ENCODE measurements at regions not wholly inside any gene's neighbourhood (a gene's known extent, or its start where the extent isn't known, plus 50 kb on each side); places are given as distances from the start of the nearest gene placed in this dataset.

DNA sequence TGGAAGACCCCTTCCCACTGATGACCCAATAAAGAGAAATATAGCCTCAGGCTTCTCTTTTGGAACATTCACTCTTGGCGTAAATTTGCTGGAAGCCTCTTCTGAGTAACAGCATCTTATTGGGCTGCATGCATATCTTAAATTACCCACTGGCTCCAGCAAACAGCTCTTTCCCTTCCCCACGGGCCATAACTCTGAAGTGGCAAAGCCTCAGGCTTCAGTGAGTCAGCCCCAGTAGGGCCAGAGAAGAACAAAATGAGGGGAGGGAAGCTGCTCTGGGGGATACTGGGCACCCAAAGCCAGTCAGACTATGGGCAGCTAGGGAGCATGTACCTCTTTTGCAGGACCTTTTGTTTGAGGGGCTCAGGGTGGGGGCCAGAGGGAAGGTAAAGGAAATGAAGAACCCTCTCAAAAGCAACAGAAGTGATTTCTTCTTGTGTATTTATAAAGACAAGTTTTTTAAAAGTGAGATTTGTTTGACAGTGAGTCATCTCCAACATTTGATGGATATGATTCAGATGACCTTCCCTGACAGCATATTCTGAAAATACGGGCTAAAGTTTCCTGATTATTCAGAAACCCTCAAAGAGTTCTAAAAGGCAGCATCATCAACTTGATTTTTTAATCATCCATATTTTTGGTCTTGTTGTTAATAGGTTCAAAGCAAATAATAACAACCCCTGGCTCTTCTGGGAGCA lies 203.4 kb downstream of the KIF18A start:
- DNase-seq, result no peak

- DNase-seq, result no peak
Measured at GRCh38 chr11:27902981-27903624, 202.8 kb upstream of the BDNF start.

GRCh38 chr11:27898166-27898565 lies 197.9 kb upstream of the BDNF start:
- DNase-seq, result no peak

DNA sequence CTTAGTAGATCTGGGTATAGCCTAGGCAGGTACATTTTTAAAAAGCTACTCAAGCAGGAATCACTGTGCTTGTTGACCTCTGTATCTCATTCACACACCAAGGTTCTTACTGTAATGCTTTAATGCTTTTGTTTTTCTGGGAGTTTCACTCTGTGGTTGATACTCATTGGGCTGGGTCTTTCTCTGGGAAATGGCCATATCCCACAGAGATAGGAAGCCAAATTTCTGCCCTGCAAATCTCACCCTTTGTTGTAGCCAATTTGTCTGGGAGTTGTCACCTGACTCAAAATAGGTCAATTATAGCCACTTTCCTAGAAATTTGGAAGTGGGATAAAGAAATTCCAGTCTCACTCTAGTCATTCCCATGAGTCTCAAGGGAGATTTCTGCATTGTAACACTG lies 195.8 kb upstream of the BDNF start:
- DNase-seq, result no peak

DNA sequence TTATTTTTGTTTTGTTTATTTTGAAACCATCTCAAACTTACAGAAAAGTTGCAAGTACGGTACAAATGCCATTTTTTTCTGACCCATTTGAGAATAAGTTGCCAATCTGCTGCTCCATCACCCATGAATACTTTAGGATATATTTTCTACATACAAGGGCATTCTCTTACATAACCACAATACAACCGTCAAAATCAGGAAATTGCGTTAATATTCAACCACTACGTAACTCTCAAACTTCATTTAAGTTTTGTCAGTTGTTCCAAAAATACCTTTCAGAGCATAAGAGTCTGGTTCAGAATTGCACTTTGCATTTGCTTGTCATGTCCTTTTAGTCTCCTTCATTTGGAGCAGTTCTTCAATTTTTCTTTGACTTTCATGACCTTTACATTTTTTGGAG lies 194.3 kb upstream of the BDNF start:
- no peak for DNase-seq

- DNase-seq, result no peak
Measured at GRCh38 chr11:27886857-27887256, 186.6 kb upstream of the BDNF start.

DNA sequence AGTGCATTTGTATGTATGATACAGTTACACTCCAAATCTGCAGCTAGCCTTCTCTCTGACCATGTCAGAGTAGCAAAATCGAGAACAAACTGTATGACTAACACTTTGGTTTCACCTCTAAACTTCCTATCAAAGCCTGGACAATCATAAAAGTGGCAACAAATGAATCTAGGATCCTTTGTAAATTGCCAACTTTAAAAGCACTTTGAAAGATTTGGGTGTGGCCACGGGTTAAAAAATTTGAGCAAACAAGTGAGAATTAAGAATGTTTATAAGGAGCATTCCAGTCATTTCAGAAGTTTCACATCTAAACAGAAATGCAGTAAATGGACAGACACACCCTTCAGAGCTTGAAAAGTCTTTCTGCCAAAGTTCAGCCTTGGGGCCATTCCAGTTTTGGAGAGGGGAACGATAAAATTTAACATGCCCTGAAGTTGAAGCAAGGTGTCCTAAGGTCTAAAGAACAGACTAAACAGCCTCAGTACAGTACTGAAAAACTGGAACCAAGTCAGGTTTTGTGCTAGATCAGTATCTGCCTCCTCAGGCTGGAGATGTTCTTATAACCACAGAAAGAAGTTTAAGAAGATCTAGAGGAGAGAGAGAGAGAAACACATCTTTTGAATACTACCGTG lies 181.9 kb upstream of the BDNF start:
- no peak for DNase-seq

DNA sequence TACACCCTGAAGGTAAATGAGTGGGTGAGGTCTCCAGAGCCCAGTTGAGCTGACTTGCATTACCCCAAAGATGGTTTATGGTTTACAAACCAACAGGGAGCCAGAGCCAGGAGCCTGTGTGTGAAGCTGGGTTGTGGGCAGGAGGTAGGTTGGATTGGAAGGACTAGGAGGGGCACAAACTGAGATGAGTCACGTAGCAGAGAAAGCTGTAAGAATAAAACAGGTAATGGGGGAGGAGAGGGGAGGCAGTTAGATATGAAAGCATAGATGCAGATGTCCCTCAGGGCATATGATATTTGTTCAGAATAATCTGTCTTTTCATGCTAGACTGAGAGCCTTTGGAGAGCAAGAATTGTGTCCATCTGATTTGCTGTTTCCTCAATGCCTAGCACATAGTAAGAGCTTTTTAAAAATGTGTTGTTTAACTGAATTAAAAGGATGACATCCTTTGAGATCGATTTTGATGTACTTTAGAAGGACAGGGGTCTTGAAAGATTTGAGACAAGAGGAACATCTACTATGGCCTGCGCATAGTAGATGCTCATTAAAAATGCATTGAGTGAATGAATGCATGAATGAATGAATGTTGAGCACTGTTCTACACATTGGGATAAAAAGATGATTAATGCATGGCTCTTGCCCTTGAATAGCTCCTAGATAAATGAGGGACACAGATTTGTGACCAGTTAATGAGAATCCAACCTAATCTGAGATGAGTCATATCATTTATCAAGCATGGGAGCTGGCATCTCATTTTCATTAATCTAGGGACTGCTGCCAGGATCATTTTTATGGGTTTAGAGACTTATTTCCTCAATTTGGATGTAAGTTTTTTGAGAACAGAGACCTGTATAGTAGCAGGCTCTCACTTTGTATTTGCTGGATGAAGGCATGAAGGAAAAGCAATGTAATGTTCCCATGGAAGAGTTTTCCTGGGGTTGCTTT lies 175.8 kb upstream of the BDNF start:
- DNase-seq, result no peak

DNA sequence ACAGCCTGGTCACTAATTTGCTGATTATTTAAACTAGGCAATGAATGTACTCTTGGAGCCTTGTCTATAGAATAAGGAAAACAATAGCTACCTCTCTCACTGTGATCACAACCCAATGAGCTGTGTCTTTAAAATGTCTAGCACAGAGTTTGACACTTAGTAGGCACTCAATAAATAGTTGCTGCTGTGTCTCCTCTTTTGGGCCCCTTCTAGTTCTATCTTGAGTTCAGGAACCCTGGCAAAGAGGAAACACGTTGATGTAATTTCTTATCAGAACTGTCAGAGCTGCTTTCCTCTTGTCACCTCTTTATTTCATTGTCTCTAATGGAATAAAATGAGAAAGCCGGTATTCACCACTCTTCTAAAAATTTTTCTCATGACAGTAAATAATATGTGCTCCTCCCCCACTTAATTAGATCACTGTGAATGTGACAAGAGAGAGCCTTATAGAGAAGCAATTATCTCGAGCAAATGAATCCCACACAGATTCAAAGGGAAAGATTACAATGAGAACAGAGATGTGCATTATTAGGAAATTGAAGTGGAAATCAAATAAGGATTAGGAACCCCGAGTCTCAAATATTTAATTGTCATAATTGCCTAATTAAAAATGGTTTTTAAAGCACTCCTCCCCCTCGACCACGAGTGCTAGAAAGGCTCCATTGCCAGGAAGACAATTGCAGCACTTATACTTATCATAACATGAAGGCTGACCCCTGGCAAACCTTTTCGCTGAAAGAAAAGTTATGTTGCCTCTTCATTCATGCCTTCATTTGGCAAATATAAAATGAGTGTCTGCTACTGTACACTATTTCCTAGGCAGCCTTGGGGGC lies 175.0 kb upstream of the BDNF start:
- no peak for DNase-seq

DNA sequence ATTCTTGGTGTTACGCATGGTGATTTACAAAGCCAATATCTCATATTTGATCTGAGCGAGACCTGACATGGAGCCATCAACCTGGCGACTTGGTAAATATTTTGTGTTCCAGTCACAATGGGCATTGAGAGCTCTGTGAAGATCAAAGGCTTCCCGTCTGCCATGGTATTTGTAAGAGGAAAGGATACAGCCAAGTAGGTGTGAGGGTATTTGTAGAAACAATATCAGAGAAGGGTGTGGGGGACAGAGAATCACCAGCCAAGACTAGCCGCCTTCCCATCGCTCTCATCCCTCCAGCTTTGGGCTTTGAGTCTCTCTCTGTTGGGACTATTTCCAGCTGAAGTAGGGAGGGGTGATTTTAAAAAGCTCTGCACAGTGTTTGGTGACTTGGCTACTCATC lies 173.4 kb upstream of the BDNF start:
- no peak for DNase-seq

DNA sequence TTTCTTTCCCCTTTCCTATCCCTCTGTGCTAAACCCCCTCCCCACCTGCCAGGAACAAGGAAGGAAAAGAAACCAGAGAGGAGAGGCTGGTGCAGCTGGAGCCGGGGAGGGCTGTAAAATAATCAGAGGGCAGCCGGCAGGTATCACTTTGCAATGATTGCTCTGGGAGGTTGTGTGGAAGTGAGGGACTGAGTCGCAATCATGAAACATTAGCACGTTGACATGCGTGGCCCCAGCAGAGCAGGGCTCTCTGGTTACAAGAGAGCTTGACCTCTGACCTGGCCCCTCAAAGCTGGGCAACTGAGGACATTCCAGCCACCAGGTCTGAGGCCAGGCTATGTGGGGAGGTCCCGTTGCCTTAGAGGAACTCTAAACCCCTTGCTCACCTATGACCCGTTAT lies 170.8 kb upstream of the BDNF start:
- DNase-seq, result no peak

DNA sequence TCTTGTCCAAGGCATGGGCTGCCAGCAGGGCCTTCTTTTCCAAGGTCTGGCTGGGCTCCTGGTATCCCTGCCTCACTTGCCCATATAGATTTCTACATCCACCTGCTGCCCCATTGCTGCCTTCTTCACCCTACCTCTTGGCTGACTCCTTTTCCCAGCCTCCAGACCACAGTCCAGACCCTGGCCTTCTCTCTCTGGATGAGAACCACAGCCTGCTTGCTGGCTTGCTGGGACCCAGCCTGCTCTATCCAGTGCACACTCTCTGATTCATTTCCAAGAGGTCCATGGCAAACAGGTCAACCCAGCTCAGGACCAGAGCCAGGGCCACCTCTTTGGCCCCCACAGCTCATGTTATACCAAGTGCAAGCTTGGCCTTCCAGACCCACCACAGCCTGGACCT lies 169.4 kb upstream of the BDNF start:
- DNase-seq, result no peak

DNA sequence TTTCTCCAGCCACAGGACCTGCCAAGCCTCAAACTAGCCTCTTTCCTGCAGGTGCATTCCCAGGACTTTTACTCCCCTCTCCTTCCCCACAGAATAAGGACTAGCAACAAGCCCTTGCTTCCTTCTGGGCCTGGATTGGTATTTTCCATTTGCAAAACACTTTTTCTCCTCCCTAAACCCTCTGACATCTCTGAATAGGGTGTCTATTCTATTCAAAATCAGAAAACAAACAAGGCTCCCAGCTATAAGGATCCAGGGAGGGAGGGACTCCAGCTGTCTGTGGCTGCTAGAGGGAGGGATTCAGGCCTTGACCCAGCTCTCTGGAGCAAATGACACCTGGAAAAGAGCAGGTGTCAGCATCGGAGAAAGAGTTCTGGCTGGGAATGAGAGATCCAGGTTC lies 168.5 kb upstream of the BDNF start:
- DNase-seq, result no peak

DNA sequence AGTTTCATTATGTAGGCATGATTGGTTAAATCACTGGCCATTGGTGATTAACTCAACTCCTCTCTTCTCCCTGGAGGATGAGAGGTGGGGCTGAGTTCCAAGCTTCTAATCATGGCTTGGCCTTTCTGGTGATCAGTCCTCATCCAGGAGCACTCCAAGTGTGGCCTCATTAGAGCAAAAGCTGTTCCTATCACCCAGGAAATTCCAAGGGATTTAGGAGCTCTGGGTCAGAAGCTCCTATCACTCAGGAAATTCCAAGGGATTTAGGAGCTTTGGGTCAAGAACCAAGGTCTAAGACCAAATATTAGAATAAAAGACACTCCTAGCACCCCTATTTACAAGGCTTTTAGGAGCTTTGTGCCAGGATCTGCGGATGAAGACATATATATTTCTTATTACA lies 168.0 kb upstream of the BDNF start:
- DNase-seq, result no peak

DNA sequence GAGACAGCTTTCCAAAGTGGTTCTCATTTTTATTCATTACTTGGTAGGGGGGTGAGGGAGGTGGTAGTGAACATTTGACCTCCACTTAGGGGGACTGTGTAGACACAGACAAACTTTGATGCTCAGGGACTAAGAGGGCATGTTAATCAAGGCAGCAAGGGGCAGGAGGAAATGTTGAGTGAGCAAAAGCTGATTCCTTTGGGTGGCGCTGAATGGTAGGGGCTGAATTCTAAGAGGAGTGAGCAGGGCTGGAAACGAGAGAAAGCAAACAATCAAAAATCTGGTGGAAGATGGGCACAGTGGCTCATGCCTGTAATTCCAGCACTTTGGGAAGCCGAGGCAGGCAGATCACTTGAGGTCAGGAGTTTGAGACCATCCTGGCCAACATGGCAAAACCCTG lies 164.8 kb upstream of the BDNF start:
- no peak for DNase-seq

GRCh38 chr11:27864611-27865010 lies 164.4 kb upstream of the BDNF start:
- DNase-seq, result no peak

DNA sequence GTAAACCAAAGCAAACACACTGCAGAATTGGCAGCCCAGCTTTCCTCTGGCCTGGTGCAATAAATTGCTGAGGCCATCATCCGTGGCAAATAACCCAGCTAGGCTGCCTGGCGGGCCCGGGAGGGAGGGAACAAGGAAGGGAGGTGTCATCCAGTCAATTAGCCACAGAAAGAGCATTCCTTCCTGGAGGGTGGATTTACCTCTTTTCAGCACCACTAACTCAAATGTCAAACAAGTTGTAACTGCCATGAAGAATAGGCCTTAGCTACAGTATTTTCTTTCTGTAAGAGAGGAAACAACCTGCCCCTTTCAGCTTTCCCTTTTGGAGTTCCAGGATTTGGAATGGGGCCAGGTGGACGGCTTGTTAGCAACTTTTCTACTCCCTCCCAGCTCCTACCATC lies 163.8 kb upstream of the BDNF start:
- no peak for DNase-seq

GRCh38 chr11:27863637-27864036 lies 163.4 kb upstream of the BDNF start:
- no peak for DNase-seq

DNA sequence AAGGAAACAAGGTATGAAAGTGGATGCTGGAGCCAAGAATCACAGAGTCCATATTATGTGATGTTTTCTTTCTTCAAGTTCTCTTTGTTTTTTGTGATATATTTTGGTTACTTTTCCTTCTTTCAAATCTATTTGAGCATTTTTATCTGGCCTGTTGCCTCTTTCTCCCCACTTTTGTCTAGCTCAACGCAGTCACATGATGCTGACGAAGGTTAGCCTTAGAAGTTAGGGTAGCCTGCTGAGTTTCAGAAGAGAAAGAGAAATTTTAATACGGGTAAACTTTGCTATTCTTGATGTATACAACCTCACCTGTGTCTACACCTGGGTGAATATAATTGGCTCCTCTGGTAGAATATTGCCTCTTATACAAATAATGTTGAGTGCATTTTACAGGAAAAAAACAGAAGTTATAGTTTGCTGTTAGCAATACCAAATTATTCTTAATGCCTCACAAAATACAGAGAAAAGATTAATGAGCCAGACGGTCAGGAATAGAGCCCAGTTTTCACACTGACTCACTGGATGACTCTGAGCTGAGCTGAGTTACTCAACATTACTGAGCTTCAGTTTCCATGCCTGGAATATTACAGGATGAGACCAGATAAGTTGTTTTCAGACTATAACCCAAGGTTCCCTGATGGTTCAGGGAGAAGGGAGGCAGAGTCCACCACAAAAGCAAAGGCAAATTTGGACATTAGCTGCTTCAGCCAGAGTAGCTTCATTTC lies 161.6 kb upstream of the BDNF start:
- no peak for DNase-seq

DNA sequence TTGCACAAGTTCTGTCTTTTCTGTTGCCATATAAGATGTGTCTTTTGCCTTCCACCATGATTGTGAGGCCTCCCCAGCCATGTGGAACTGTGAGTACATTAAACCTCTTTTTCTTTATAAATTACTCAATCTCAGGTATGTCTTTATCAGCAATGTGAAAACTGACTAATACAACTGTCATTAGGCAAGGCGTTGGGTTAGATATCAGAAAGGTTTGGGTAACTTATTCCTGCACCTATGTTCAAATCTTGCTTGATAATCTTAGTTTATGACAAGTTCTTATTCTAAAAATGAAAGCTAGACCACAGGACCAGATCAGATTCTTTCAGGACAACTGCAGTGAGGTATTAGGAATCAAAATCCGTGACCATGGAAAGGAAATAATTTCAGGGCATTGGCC lies 160.6 kb upstream of the BDNF start:
- no peak for DNase-seq

GRCh38 chr11:27858866-27859265 lies 158.6 kb upstream of the BDNF start:
- DNase-seq, result no peak

- no peak for DNase-seq
Measured at GRCh38 chr11:27857588-27857987, 157.3 kb upstream of the BDNF start.
